Globus pallidus (tissue), 1 donor: ENCODE measurements at regions not wholly inside any gene's neighbourhood (a gene's known extent, or its start where the extent isn't known, plus 50 kb on each side); places are given as distances from the start of the nearest gene placed in this dataset.
"Not testable (repeated sequence)": the region's sequence is repeated elsewhere in the genome, so short reads cannot be mapped to it uniquely, and the experiment has no call there.

Source experiments
- DNase-seq: peaks from one replicate; pipeline ENCODE4 v3.0.0-alpha.2; 2015; ENCODE audit warnings: low spot score

- DNase-seq, result peak; percentile 11
Observed at GRCh38 chr5:92879806-92880543, 701.0 kb downstream of the NR2F1-AS1 start.

- DNase-seq, result no peak
Observed at GRCh38 chr5:92874790-92875189, 706.2 kb downstream of the NR2F1-AS1 start.

GRCh38 chr5:92868442-92868841, 712.6 kb downstream of the NR2F1-AS1 start:
- no peak for DNase-seq

GRCh38 chr5:92864591-92864990, 716.4 kb downstream of the NR2F1-AS1 start:
- DNase-seq, result no peak

GRCh38 chr5:92863666-92864065, 717.4 kb downstream of the NR2F1-AS1 start:
- no peak for DNase-seq

- no peak for DNase-seq
Observed at GRCh38 chr5:92861531-92862285, 719.3 kb downstream of the NR2F1-AS1 start.

- no peak for DNase-seq
Observed at GRCh38 chr5:92860061-92860460, 721.0 kb downstream of the NR2F1-AS1 start.

GRCh38 chr5:92852219-92852618, 728.8 kb downstream of the NR2F1-AS1 start:
- DNase-seq, result no peak

GRCh38 chr5:92850886-92851285, 730.1 kb downstream of the NR2F1-AS1 start:
- no peak for DNase-seq

GRCh38 chr5:92849756-92850155, 731.3 kb downstream of the NR2F1-AS1 start:
- DNase-seq, result no peak

GRCh38 chr5:92841604-92842155, 739.3 kb downstream of the NR2F1-AS1 start:
- no peak for DNase-seq

GRCh38 chr5:92838253-92838652, 742.8 kb downstream of the NR2F1-AS1 start:
- DNase-seq, result no peak

- DNase-seq, result no peak
Observed at GRCh38 chr5:92836855-92837755, 743.9 kb downstream of the NR2F1-AS1 start.

GRCh38 chr5:92835712-92836111, 745.3 kb downstream of the NR2F1-AS1 start:
- DNase-seq, result no peak

GRCh38 chr5:92823551-92823950, 757.5 kb downstream of the NR2F1-AS1 start:
- not testable (repeated sequence) for DNase-seq

- DNase-seq, result no peak
Observed at GRCh38 chr5:92822183-92822582, 758.8 kb downstream of the NR2F1-AS1 start.

- no peak for DNase-seq
Observed at GRCh38 chr5:92809855-92810465, 771.1 kb downstream of the NR2F1-AS1 start.

GRCh38 chr5:92808474-92808873, 772.5 kb downstream of the NR2F1-AS1 start:
- no peak for DNase-seq

GRCh38 chr5:92807085-92807484, 773.9 kb downstream of the NR2F1-AS1 start:
- no peak for DNase-seq

- no peak for DNase-seq
Observed at GRCh38 chr5:92805446-92805845, 775.6 kb downstream of the NR2F1-AS1 start.

- no peak for DNase-seq
Observed at GRCh38 chr5:92801911-92802310, 779.1 kb downstream of the NR2F1-AS1 start.

- no peak for DNase-seq
Observed at GRCh38 chr5:92800365-92800764, 780.7 kb downstream of the NR2F1-AS1 start.
